PC-9 (cell line): ENCODE measurements at regions not wholly inside any gene's neighbourhood (a gene's known extent, or its start where the extent isn't known, plus 50 kb on each side); places are given as distances from the start of the nearest gene placed in this dataset.

Experiments used
- BruUV-seq: library from RNA; stranded (reverse); fragments of 400-500 nt; replicated peaks from 2 replicates; lab custom pipeline; 2021; lab: Mats Ljungman, UMichigan
- CTCF ChIA-PET: fragments of 300-600 bp; sonication (Branson Sonifier 250); formaldehyde crosslinking; loops from one replicate; lab custom pipeline; 2022; ENCODE audit warnings: antibody characterized with exemption; lab: Charles Lee
- POLR2A ChIA-PET: fragments of 300-600 bp; sonication (Branson Sonifier 250); formaldehyde crosslinking; loops from one replicate; lab custom pipeline; 2022; ENCODE audit warnings: antibody characterized with exemption; ENCODE audit not compliant: unreplicated experiment; lab: Charles Lee
- DNase-seq, 2 experiments: peaks; one replicate each; pipeline versions ENCODE4 v3.0.0 to v3.0.0-alpha.2; 2015 to 2022; ENCODE audit warnings: mixed read lengths in 1 of 2
- H2AFZ ChIP-seq: fragments of 200-600 bp; sonication (generic); 2 replicates; pipeline ENCODE4 v1.8.1; 2017; ENCODE audit warnings: antibody characterized with exemption
- H3F3A ChIP-seq: fragments of 200-600 bp; sonication (generic); 2 replicates; pipeline ENCODE4 v1.8.1; 2017; ENCODE audit warnings: antibody characterized with exemption, mild to moderate bottlenecking, low read depth; ENCODE audit not compliant: insufficient read depth
- H3K27ac ChIP-seq: fragments of 200-600 bp; sonication (generic); 2 replicates; pipeline ENCODE4 v1.6.1; 2016; ENCODE audit warnings: mixed run types
- H3K27me3 ChIP-seq: fragments of 200-600 bp; sonication (generic); 2 replicates; pipeline ENCODE4 v1.6.1; 2016; ENCODE audit warnings: low read depth, mixed run types; ENCODE audit not compliant: insufficient read depth
- H3K36me3 ChIP-seq: fragments of 200-600 bp; sonication (generic); 2 replicates; pipeline ENCODE4 v1.6.1; 2016; ENCODE audit warnings: low read depth, mixed run types
- H3K4me1 ChIP-seq: fragments of 200-600 bp; sonication (generic); replicated peaks from 2 replicates; pipeline ENCODE4 v1.6.1; 2016; ENCODE audit warnings: mixed run types; ENCODE audit not compliant: insufficient read depth
- H3K4me2 ChIP-seq: fragments of 200-600 bp; sonication (generic); 2 replicates; pipeline ENCODE4 v1.6.1; 2017; ENCODE audit warnings: mixed run types
- H3K4me3 ChIP-seq: fragments of 200-600 bp; sonication (generic); 2 replicates; pipeline ENCODE4 v1.6.1; 2016; ENCODE audit warnings: mixed run types
- H3K79me2 ChIP-seq: fragments of 200-600 bp; sonication (generic); 2 replicates; pipeline ENCODE4 v1.6.1; 2017; ENCODE audit warnings: low read depth, mixed run types
- H3K9me2 ChIP-seq: fragments of 200-600 bp; sonication (generic); 2 replicates; pipeline ENCODE4 v1.8.1; 2017; ENCODE audit warnings: mild to moderate bottlenecking; ENCODE audit not compliant: insufficient read depth
- H3K9me3 ChIP-seq: fragments of 200-600 bp; sonication (generic); 2 replicates; pipeline ENCODE4 v1.8.1; 2016; ENCODE audit warnings: low read depth; ENCODE audit not compliant: insufficient read depth
- H4K20me1 ChIP-seq: fragments of 200-600 bp; sonication (generic); 2 replicates; pipeline ENCODE4 v1.8.1; 2017; ENCODE audit not compliant: insufficient read depth
- EZH2 ChIP-seq: fragments of 200-600 bp; sonication (generic); IDR thresholded peaks from 2 replicates; pipeline ENCODE4 v1.8.0; 2017; ENCODE audit warnings: antibody characterized with exemption, low read depth
- intact Hi-C: fragments of 100-400 bp; cut with micrococcal nuclease; formaldehyde crosslinking; loops from one replicate; pipeline ENCODE4 v1.10.0; 2022; ENCODE audit not compliant: unreplicated experiment
- TF ChIP-seq, protein P1 (sequence below): fragments of 200-600 bp; sonication (generic); conservative IDR thresholded peaks from 2 replicates; pipeline ENCODE4 v1.6.1; 2017; ENCODE audit warnings: mixed run types, antibody characterized with exemption, mild to moderate bottlenecking, moderate library complexity

DNA sequence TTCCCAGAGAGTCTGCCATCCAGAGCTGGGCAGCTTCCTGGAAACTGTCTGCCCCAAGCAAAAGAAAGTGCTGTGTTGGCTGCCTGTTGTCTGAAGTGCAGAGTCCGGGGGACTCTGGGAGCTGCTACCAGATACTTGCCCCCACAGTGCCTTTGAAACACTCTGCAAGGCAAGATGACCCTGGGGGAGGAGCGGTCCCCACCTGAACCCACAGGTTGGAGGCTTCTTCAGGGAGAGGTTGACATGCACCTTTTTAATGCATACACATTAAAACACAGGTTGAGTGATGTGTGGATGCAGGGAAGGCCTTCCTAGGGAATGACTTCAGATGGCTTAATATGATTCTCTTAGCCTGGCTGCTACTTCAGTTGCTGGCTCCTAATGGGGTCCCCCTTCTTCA lies 479.5 kb downstream of the ZNF536 start:
- H3K4me3 ChIP-seq = no peak overlapping the region
- TF ChIP-seq EZH2 = no peak
- TF ChIP-seq, protein P1, sequence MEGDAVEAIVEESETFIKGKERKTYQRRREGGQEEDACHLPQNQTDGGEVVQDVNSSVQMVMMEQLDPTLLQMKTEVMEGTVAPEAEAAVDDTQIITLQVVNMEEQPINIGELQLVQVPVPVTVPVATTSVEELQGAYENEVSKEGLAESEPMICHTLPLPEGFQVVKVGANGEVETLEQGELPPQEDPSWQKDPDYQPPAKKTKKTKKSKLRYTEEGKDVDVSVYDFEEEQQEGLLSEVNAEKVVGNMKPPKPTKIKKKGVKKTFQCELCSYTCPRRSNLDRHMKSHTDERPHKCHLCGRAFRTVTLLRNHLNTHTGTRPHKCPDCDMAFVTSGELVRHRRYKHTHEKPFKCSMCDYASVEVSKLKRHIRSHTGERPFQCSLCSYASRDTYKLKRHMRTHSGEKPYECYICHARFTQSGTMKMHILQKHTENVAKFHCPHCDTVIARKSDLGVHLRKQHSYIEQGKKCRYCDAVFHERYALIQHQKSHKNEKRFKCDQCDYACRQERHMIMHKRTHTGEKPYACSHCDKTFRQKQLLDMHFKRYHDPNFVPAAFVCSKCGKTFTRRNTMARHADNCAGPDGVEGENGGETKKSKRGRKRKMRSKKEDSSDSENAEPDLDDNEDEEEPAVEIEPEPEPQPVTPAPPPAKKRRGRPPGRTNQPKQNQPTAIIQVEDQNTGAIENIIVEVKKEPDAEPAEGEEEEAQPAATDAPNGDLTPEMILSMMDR = no peak
- no peaks in the 10 kb centered on the region for H3K9me3 ChIP-seq
- ChIA-PET CTCF (no interaction called here), POLR2A (no interaction called here)
- no peaks in the 10 kb centered on the region for H3K36me3 ChIP-seq
- no peak overlapping the region for H2AFZ ChIP-seq
- H3K27ac ChIP-seq = no peak overlapping the region
- H3F3A ChIP-seq = no peaks in the 10 kb centered on the region
- H3K9me2 ChIP-seq = no peaks in the 10 kb centered on the region
- BruUV-seq = no TSS peak
- intact Hi-C loops = no loop called here
- peaks cover 18% of the 10 kb centered on the region for H3K27me3 ChIP-seq
- H3K4me2 ChIP-seq = no peak overlapping the region
- no peaks in the 10 kb centered on the region for H4K20me1 ChIP-seq
- no peak for DNase-seq
- H3K4me1 ChIP-seq = no peaks in the 10 kb centered on the region
- no peaks in the 10 kb centered on the region for H3K79me2 ChIP-seq

DNA sequence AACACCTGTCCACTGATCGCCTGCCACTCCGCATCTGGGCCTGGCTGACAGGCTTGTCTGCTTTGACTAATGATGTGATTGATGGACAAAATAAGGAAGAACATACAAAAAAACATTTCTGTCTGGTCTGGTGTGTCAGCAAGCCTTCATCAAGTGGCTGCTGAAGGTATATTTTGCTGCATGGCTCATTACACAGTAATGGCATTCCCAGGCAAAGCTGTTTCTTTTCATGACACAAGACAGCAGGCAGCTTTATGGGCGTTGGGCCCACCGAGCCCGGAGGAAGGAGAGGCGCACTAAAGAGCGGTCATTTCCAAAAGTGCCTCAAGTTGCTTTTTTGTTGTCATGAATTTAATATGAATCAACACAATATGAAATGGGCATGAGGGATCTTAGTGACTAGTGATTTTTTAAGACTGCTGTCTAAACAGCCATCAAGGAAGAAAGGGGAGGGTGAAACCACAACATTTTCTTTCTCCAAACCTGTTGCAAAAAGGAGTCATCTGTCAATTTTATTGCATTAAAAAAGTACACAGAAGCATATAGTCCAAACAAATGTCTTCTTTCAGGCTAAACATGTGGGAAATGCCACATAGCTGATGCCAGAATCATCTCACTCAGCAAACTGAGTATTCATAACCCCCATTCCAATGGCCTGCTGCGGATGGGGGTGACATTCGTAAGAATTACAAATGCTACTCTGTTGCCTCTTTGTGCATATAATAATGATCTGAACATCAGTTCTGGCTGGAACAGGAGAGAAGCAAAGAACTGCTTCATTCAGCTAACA lies 476.6 kb downstream of the ZNF536 start:
- Histone ChIP-seq H3K4me2 (no peak overlapping the region), H3K4me3 (no peak overlapping the region), H3K36me3 (no peaks in the 10 kb centered on the region), H2AFZ (no peak overlapping the region), H3K9me2 (no peaks in the 10 kb centered on the region), H3K79me2 (no peaks in the 10 kb centered on the region), H3K9me3 (no peaks in the 10 kb centered on the region), H4K20me1 (no peaks in the 10 kb centered on the region), H3K27ac (no peak overlapping the region), H3K4me1 (no peaks in the 10 kb centered on the region), H3K27me3 (peaks cover 40% of the 10 kb centered on the region), H3F3A (no peaks in the 10 kb centered on the region)
- TF ChIP-seq, protein P1 = no peak
- no peak for TF ChIP-seq EZH2
- ChIA-PET POLR2A (no interaction called here), CTCF (no interaction called here)
- DNase-seq = no peak
- intact Hi-C loops = no loop called here
- no TSS peak for BruUV-seq

DNA sequence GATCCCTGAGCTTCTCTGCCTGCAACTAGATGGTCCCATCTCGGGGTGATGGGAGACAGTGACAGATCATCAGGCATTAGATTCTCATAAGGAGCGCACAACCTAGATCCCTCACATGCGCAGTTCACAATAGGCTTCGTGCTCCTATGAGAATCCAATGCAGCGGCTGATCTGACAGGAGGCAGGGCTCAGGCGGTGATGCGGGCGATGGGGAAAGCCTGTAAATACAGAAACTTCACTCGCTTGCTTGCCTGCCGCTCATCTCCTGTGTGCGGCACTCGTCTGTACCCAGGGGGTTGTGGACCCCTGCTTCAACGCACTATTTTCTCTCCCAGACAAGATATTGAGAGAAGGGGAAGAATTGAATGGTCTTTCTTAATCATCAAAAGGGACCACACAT lies 473.9 kb downstream of the ZNF536 start:
- Histone ChIP-seq H3K4me2 (no peak overlapping the region), H2AFZ (no peak overlapping the region), H3K27me3 (peaks cover 54% of the 10 kb centered on the region), H3K79me2 (no peaks in the 10 kb centered on the region), H3K9me2 (no peaks in the 10 kb centered on the region), H3K9me3 (no peaks in the 10 kb centered on the region), H3K4me1 (no peaks in the 10 kb centered on the region), H3K27ac (no peak overlapping the region), H3K36me3 (no peaks in the 10 kb centered on the region), H3F3A (no peaks in the 10 kb centered on the region), H4K20me1 (no peaks in the 10 kb centered on the region), H3K4me3 (no peak overlapping the region)
- TF ChIP-seq EZH2 = no peak
- TF ChIP-seq, protein P1 = no peak
- ChIA-PET POLR2A (no interaction called here), CTCF (no interaction called here)
- intact Hi-C loops = no loop called here
- no peak for DNase-seq
- BruUV-seq = no TSS peak
